ENCODE measurements at regions not wholly inside any gene's neighbourhood (a gene's known extent, or its start where the extent isn't known, plus 50 kb on each side); places are given as distances from the start of the nearest gene placed in this dataset.

- WGBS, 2 donors, result 84 to 87% methylated on average over 6 of the region's 6 CpGs
- H3K27me3 ChIP-seq (ENCODE audit: control insufficient read depth in 3 of 3, insufficient read depth in 3 of 3, low read length in 2 of 3), result no peaks in the 10 kb centered on the region
- H3K36me3 ChIP-seq (ENCODE audit: control insufficient read depth in 4 of 4, insufficient read depth in 4 of 4, low read length in 4 of 4), result no peaks in the 10 kb centered on the region
- no peaks in the 10 kb centered on the region for H3K9me3 ChIP-seq (ENCODE audit: control insufficient read depth in 4 of 4, insufficient read depth in 3 of 4, low read length in 3 of 4)
- no peak for DNase-seq
- H3K4me1 ChIP-seq (ENCODE audit: control insufficient read depth in 5 of 5, insufficient read depth in 5 of 5, low read length in 5 of 5), result peaks cover 0 to 12% (median 0%) of the 10 kb centered on the region in 5 donors
- H3K27ac ChIP-seq (ENCODE audit: low read depth in 1 of 2, low read length in 1 of 2), result peak overlapping the region in 1 of 2 donors; percentile 1
- ATAC-seq (ENCODE audit: insufficient read depth, low FRiP score), result no peak
- TF ChIP-seq CTCF (IDR thresholded peaks at IDR 0.05; ENCODE audit: control extremely low read depth, extremely low read depth), result no peak
- H3K4me3 ChIP-seq, result no peak overlapping the region
- H3K9ac ChIP-seq (ENCODE audit: insufficient read depth in 1 of 2, low read length in 2 of 2), result no peak overlapping the region
Observed at GRCh38 chr21:15224346-15225086, 159.7 kb upstream of the NRIP1 start.

- TF ChIP-seq CTCF (IDR thresholded peaks at IDR 0.05; ENCODE audit: control extremely low read depth, extremely low read depth), result no peak
- H3K27me3 ChIP-seq (ENCODE audit: control insufficient read depth in 3 of 3, insufficient read depth in 3 of 3, low read length in 2 of 3), result no peaks in the 10 kb centered on the region
- H3K4me1 ChIP-seq (ENCODE audit: control insufficient read depth in 5 of 5, insufficient read depth in 5 of 5, low read length in 5 of 5), result peaks cover 0 to 7% (median 0%) of the 10 kb centered on the region in 5 donors
- no peak overlapping the region for H3K27ac ChIP-seq (ENCODE audit: low read depth in 1 of 2, low read length in 1 of 2)
- ATAC-seq (ENCODE audit: insufficient read depth, low FRiP score), result no peak
- DNase-seq, result no peak
- H3K9ac ChIP-seq (ENCODE audit: insufficient read depth in 1 of 2, low read length in 2 of 2), result no peak overlapping the region
- WGBS, 2 donors, result 83 to 88% methylated on average over 3 of the region's 3 CpGs
- H3K9me3 ChIP-seq (ENCODE audit: control insufficient read depth in 4 of 4, insufficient read depth in 3 of 4, low read length in 3 of 4), result no peaks in the 10 kb centered on the region
- no peaks in the 10 kb centered on the region for H3K36me3 ChIP-seq (ENCODE audit: control insufficient read depth in 4 of 4, insufficient read depth in 4 of 4, low read length in 4 of 4)
- no peak overlapping the region for H3K4me3 ChIP-seq
Observed at GRCh38 chr21:15227919-15228318, 163.1 kb upstream of the NRIP1 start.

- no peak for TF ChIP-seq CTCF (IDR thresholded peaks at IDR 0.05; ENCODE audit: control extremely low read depth, extremely low read depth)
- no peaks in the 10 kb centered on the region for H3K9me3 ChIP-seq (ENCODE audit: control insufficient read depth in 4 of 4, insufficient read depth in 3 of 4, low read length in 3 of 4)
- H3K4me1 ChIP-seq (ENCODE audit: control insufficient read depth in 5 of 5, insufficient read depth in 5 of 5, low read length in 5 of 5), result peaks cover 0 to 4% (median 0%) of the 10 kb centered on the region in 5 donors
- no peak overlapping the region for H3K27ac ChIP-seq (ENCODE audit: low read depth in 1 of 2, low read length in 1 of 2)
- ATAC-seq (ENCODE audit: insufficient read depth, low FRiP score) (no peak), DNase-seq (peak in 1 of 3 donors; percentile 45)
- no peak overlapping the region for H3K9ac ChIP-seq (ENCODE audit: insufficient read depth in 1 of 2, low read length in 2 of 2)
- H3K4me3 ChIP-seq, result no peak overlapping the region
- H3K27me3 ChIP-seq (ENCODE audit: control insufficient read depth in 3 of 3, insufficient read depth in 3 of 3, low read length in 2 of 3), result no peaks in the 10 kb centered on the region
- no peaks in the 10 kb centered on the region for H3K36me3 ChIP-seq (ENCODE audit: control insufficient read depth in 4 of 4, insufficient read depth in 4 of 4, low read length in 4 of 4)
- 61 to 80% methylated on average over 4 of the region's 4 CpGs for WGBS, 2 donors
Observed at GRCh38 chr21:15229390-15229789, 164.6 kb upstream of the NRIP1 start.

GRCh38 chr21:15233611-15234010 is 168.8 kb upstream of the NRIP1 start:
- Histone ChIP-seq H3K27ac (ENCODE audit: low read depth in 1 of 2, low read length in 1 of 2) (no peak overlapping the region), H3K9me3 (ENCODE audit: control insufficient read depth in 4 of 4, insufficient read depth in 3 of 4, low read length in 3 of 4) (no peaks in the 10 kb centered on the region), H3K4me3 (no peak overlapping the region), H3K9ac (ENCODE audit: insufficient read depth in 1 of 2, low read length in 2 of 2) (no peak overlapping the region), H3K36me3 (ENCODE audit: control insufficient read depth in 4 of 4, insufficient read depth in 4 of 4, low read length in 4 of 4) (no peaks in the 10 kb centered on the region), H3K27me3 (ENCODE audit: control insufficient read depth in 3 of 3, insufficient read depth in 3 of 3, low read length in 2 of 3) (no peaks in the 10 kb centered on the region), H3K4me1 (ENCODE audit: control insufficient read depth in 5 of 5, insufficient read depth in 5 of 5, low read length in 5 of 5) (no peaks in the 10 kb centered on the region)
- no peak for TF ChIP-seq CTCF (IDR thresholded peaks at IDR 0.05; ENCODE audit: control extremely low read depth, extremely low read depth)
- ATAC-seq (ENCODE audit: insufficient read depth, low FRiP score) (no peak), DNase-seq (no peak)
- 98% methylated on average over 1 of the region's 1 CpG for WGBS, 2 donors

Data from lung (tissue), 11 donors.